Cardiac muscle cell (in vitro differentiated cells and primary cell): ENCODE measurements at regions not wholly inside any gene's neighbourhood (a gene's known extent, or its start where the extent isn't known, plus 50 kb on each side); places are given as distances from the start of the nearest gene placed in this dataset.

Experiments used
- DNase-seq, 2 donors: peaks; one replicate each; pipeline versions ENCODE4 v3.0.0 to v3.0.0-alpha.2; 2010 to 2017; ENCODE audit warnings: low read depth in 1 of 2, low spot score in 1 of 2
- H3K27ac ChIP-seq: fragments of 200-600 bp; sonication (generic); 2 replicates; pipeline ENCODE4 v1.5.1; 2016
- H3K27me3 ChIP-seq: fragments of 200-600 bp; sonication (generic); 2 replicates; pipeline ENCODE4 v1.6.0; 2016; ENCODE audit warnings: control low read depth
- H3K36me3 ChIP-seq: fragments of 200-600 bp; sonication (generic); 2 replicates; pipeline ENCODE4 v1.5.1; 2016; ENCODE audit warnings: control low read depth
- H3K4me1 ChIP-seq: fragments of 200-600 bp; sonication (generic); 2 replicates; pipeline ENCODE4 v1.8.1; 2017; ENCODE audit warnings: low read depth, mild to moderate bottlenecking, mixed run types
- H3K4me3 ChIP-seq: fragments of 200-600 bp; sonication (generic); 2 replicates; pipeline ENCODE4 v1.5.1; 2016; ENCODE audit warnings: mild to moderate bottlenecking
- H3K9me3 ChIP-seq: fragments of 200-600 bp; sonication (generic); 2 replicates; pipeline ENCODE4 v1.5.1; 2017; ENCODE audit warnings: low read depth, mild to moderate bottlenecking, control low read depth
- CTCF ChIP-seq: IDR thresholded peaks from 2 replicates; pipeline ENCODE4 v1.5.1; 2012; ENCODE audit warnings: low read depth, mild to moderate bottlenecking, low read length

- Histone ChIP-seq H3K27ac (no peak overlapping the region), H3K36me3 (no peaks in the 10 kb centered on the region), H3K4me3 (no peak overlapping the region), H3K4me1 (no peaks in the 10 kb centered on the region), H3K27me3 (no peaks in the 10 kb centered on the region), H3K9me3 (peaks cover 4% of the 10 kb centered on the region)
- no peak for TF ChIP-seq CTCF
- DNase-seq, result no peak
Observed at GRCh38 chr18:78884502-78884901, 95.1 kb upstream of the SALL3 start.

DNA sequence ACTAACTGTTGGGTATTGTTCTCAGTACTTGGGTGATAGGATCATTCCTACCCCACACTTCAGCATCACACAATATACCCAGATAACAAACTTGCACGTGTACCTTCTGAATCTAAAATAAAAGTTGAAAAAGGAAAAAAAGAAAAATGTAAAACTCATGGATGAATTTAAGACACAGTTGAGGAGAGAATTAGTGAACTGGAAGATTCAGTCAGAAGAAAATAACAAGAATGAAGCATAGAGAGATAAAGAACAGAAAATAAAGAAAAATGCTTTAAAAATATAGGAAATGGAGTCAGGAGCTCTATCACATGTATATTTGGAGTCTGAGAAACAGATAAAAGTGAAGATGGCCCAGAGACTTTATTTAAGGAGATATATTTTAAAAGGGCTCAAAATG, 90.4 kb upstream of the SALL3 start:
- Histone ChIP-seq H3K27me3 (no peaks in the 10 kb centered on the region), H3K4me3 (no peak overlapping the region)

DNA sequence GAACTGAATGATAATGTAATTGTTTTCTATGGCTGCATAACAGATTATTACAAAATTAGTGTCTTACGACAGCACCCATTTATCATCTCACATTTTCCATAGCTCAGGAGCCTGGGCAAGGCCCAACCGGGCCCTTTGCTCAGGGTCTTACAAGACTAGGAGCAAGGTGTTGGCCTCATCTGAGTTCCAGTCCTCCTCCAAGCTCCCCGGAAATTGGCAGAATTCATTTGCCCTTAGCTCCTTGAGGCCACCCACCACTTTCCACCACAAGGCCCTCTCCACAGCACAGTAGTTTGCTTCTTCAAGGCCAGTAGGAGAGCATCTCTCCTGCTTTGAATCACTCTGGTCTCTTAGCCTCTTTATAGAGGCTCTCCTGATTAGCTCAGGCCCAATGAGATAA, 89.2 kb upstream of the SALL3 start:
- Histone ChIP-seq H3K9me3 (peaks cover 4% of the 10 kb centered on the region), H3K4me1 (no peaks in the 10 kb centered on the region), H3K27ac (no peak overlapping the region), H3K4me3 (no peak overlapping the region), H3K27me3 (no peaks in the 10 kb centered on the region), H3K36me3 (no peaks in the 10 kb centered on the region)
- TF ChIP-seq CTCF, result no peak
- DNase-seq, result no peak

More for the DNA sequence above, 90.4 kb upstream of the SALL3 start:
- DNase-seq, result no peak
- Histone ChIP-seq H3K27ac (no peak overlapping the region), H3K36me3 (no peaks in the 10 kb centered on the region), H3K4me1 (no peaks in the 10 kb centered on the region), H3K9me3 (peaks cover 4% of the 10 kb centered on the region)
- no peak for TF ChIP-seq CTCF

GRCh38 chr18:78891185-78891762, 88.3 kb upstream of the SALL3 start:
- H3K27me3 ChIP-seq, result no peaks in the 10 kb centered on the region
- DNase-seq, result no peak
- no peaks in the 10 kb centered on the region for H3K36me3 ChIP-seq
- no peaks in the 10 kb centered on the region for H3K4me1 ChIP-seq
- no peak overlapping the region for H3K4me3 ChIP-seq
- no peak for TF ChIP-seq CTCF
- H3K27ac ChIP-seq, result no peak overlapping the region
- H3K9me3 ChIP-seq, result peaks cover 4% of the 10 kb centered on the region

DNA sequence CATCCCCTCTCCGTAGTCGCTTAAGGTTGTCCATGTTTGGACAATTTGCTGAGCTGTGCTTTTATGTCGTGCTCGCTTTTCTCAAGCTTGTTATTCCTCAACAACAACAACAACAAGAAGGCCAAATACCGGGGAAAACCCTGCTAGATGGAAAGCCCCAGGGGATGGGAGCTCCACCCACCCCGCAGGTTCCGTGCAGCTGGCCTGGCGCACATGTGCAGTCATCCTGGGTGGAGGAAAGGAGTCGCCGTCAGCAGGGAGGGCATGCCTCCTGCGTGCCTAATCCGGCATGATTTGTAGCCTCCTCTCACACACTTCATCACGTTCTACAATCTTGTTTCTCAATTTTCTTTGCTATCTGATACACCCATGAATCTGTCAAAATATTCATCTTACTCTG, 87.4 kb upstream of the SALL3 start:
- Histone ChIP-seq H3K36me3 (no peaks in the 10 kb centered on the region), H3K27me3 (no peaks in the 10 kb centered on the region), H3K9me3 (peaks cover 4% of the 10 kb centered on the region), H3K4me1 (no peaks in the 10 kb centered on the region), H3K4me3 (no peak overlapping the region), H3K27ac (no peak overlapping the region)
- TF ChIP-seq CTCF, result no peak
- DNase-seq, result no peak

DNA sequence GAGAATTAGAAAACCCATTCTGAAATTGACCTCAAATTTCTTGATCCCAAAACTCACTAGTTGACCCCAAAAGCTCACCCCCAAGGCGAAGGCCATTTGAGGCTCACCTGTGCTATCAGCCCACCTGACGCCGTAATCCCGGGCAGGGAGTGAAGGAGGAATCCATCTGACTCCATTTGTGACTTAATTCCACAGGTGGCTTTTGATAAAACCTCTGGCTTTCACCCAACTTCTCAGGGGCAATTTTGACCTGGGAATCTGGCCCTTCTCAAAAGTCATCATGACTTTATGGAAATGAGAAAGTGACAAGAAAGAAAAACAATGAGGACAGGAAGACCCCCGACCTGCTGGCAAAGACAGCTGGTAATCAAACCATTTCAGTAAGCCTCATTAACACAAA, 86.9 kb upstream of the SALL3 start:
- no peaks in the 10 kb centered on the region for H3K4me1 ChIP-seq
- TF ChIP-seq CTCF, result no peak
- no peaks in the 10 kb centered on the region for H3K27me3 ChIP-seq
- no peaks in the 10 kb centered on the region for H3K36me3 ChIP-seq
- H3K27ac ChIP-seq, result no peak overlapping the region
- DNase-seq, result no peak
- H3K4me3 ChIP-seq, result no peak overlapping the region
- H3K9me3 ChIP-seq, result peaks cover 4% of the 10 kb centered on the region
